Uterus (tissue), 3 donors: ENCODE measurements at regions not wholly inside any gene's neighbourhood (a gene's known extent, or its start where the extent isn't known, plus 50 kb on each side); places are given as distances from the start of the nearest gene placed in this dataset.

ENCODE experiments used
- DNase-seq, 2 donors: peaks; one replicate each; pipeline ENCODE4 v3.0.0-alpha.2; 2019 to 2020
- H3K27ac ChIP-seq, 2 donors: fragments of 200-600 bp; sonication (generic); 1 replicate in 1 of 2; 2 replicates in 1 of 2; pipeline ENCODE4 v1.5.1; 2016 to 2018
- H3K27me3 ChIP-seq, 2 donors: fragments of 200-600 bp; sonication (generic); one replicate each; pipeline ENCODE4 v1.5.1; 2018 to 2019; ENCODE audit warnings: control low read depth in 1 of 2
- H3K36me3 ChIP-seq, 2 donors: fragments of 200-600 bp; sonication (generic); one replicate each; pipeline ENCODE4 v1.5.1; 2019; ENCODE audit warnings: control low read depth in 1 of 2
- H3K4me1 ChIP-seq, 2 donors: fragments of 200-600 bp; sonication (generic); one replicate each; pipeline ENCODE4 v1.5.1; 2018 to 2019; ENCODE audit warnings: control low read depth in 1 of 2
- H3K4me3 ChIP-seq, 2 donors: fragments of 200-600 bp; sonication (generic); 1 replicate in 1 of 2; 2 replicates in 1 of 2; pipeline ENCODE4 v1.5.1; 2018 to 2019; ENCODE audit warnings: mild to moderate bottlenecking in 1 of 2
- H3K9me3 ChIP-seq, 2 donors: fragments of 200-600 bp; sonication (generic); one replicate each; pipeline ENCODE4 v1.5.1; 2019; ENCODE audit warnings: control low read depth in 1 of 2
- CTCF ChIP-seq, 4 experiments: fragments of 200-600 bp in 2 of 4; fragments of 450-650 bp in 2 of 4; sonication (generic) in 2 of 4; IDR thresholded peaks; one replicate each; pipeline ENCODE4 v1.5.1; 2016 to 2019; ENCODE audit warnings: antibody characterized with exemption in 4 of 4, mild to moderate bottlenecking in 2 of 4, moderate library complexity in 1 of 4
- POLR2A ChIP-seq, 2 donors: fragments of 450-650 bp; IDR thresholded peaks; one replicate each; pipeline ENCODE4 v1.6.1; 2016; ENCODE audit warnings: antibody characterized with exemption in 2 of 2, mild to moderate bottlenecking in 1 of 2, moderate library complexity in 1 of 2
- intact Hi-C: fragments of 100-400 bp; cut with DNase I; formaldehyde crosslinking; loops from one replicate; pipeline ENCODE4 v1.15.1; 2023; ENCODE audit warnings: low total_unique reads
- donor health status: DM: yes; HTN: yes; CAD: no.

GRCh38 chr13:74927823-74928222, 554.1 kb downstream of the TBC1D4 start:
- H3K4me1 ChIP-seq: no peaks in the 10 kb centered on the region

GRCh38 chr13:74922963-74923362, 559.0 kb downstream of the TBC1D4 start:
- H3K4me3 ChIP-seq: no peak overlapping the region
- no peak overlapping the region for H3K27ac ChIP-seq
- no peaks in the 10 kb centered on the region for H3K27me3 ChIP-seq
- H3K9me3 ChIP-seq: no peaks in the 10 kb centered on the region
- H3K4me1 ChIP-seq: no peaks in the 10 kb centered on the region
- TF ChIP-seq POLR2A (IDR thresholded peaks at IDR 0.05) (no peak), CTCF (IDR thresholded peaks at IDR 0.05) (no peak)
- intact Hi-C loops: no loop called here
- H3K36me3 ChIP-seq: no peaks in the 10 kb centered on the region
- no peak for DNase-seq

More at GRCh38 chr13:74927823-74928222, 554.1 kb downstream of the TBC1D4 start:
- DNase-seq: no peak
- intact Hi-C loops: no loop called here
- Histone ChIP-seq H3K9me3 (no peaks in the 10 kb centered on the region), H3K27ac (no peak overlapping the region), H3K4me3 (no peak overlapping the region), H3K36me3 (no peaks in the 10 kb centered on the region), H3K27me3 (no peaks in the 10 kb centered on the region)
- TF ChIP-seq POLR2A (IDR thresholded peaks at IDR 0.05): no peak
- no peak for TF ChIP-seq CTCF (IDR thresholded peaks at IDR 0.05)

- TF ChIP-seq CTCF (IDR thresholded peaks at IDR 0.05) (no peak), POLR2A (IDR thresholded peaks at IDR 0.05) (no peak)
- Histone ChIP-seq H3K27ac (no peak overlapping the region), H3K27me3 (no peaks in the 10 kb centered on the region), H3K36me3 (no peaks in the 10 kb centered on the region), H3K9me3 (no peaks in the 10 kb centered on the region), H3K4me3 (no peak overlapping the region), H3K4me1 (no peaks in the 10 kb centered on the region)
- intact Hi-C loops: no loop called here
- no peak for DNase-seq
These were observed 560.6 kb downstream of the TBC1D4 start for GRCh38 chr13:74921326-74921725.

GRCh38 chr13:74920920-74921319, 561.0 kb downstream of the TBC1D4 start:
- intact Hi-C loops: no loop called here
- no peaks in the 10 kb centered on the region for H3K27me3 ChIP-seq
- DNase-seq: no peak
- H3K27ac ChIP-seq: no peak overlapping the region
- no peaks in the 10 kb centered on the region for H3K9me3 ChIP-seq
- no peak overlapping the region for H3K4me3 ChIP-seq
- TF ChIP-seq CTCF (IDR thresholded peaks at IDR 0.05) (no peak), POLR2A (IDR thresholded peaks at IDR 0.05) (no peak)
- H3K36me3 ChIP-seq: no peaks in the 10 kb centered on the region
- no peaks in the 10 kb centered on the region for H3K4me1 ChIP-seq

- no peaks in the 10 kb centered on the region for H3K4me1 ChIP-seq
- TF ChIP-seq CTCF (IDR thresholded peaks at IDR 0.05): no peak
- TF ChIP-seq POLR2A (IDR thresholded peaks at IDR 0.05): no peak
- H3K4me3 ChIP-seq: no peak overlapping the region
- H3K36me3 ChIP-seq: no peaks in the 10 kb centered on the region
- intact Hi-C loops: no loop called here
- no peak for DNase-seq
- no peak overlapping the region for H3K27ac ChIP-seq
- H3K9me3 ChIP-seq: no peaks in the 10 kb centered on the region
- H3K27me3 ChIP-seq: no peaks in the 10 kb centered on the region
These were observed 561.6 kb downstream of the TBC1D4 start for GRCh38 chr13:74920361-74920760.
